Stimulated activated CD4-positive, alpha-beta T cell treated with anti-CD3 and anti-CD28 coated beads, Interleukin-4, amount 100 ng/mL, for 4 hours (primary cell): ENCODE measurements at regions not wholly inside any gene's neighbourhood (a gene's known extent, or its start where the extent isn't known, plus 50 kb on each side); places are given as distances from the start of the nearest gene placed in this dataset.

Source experiments
- DNase-seq, 2 experiments: peaks; one replicate each; pipeline ENCODE4 v3.0.0-alpha.2; 2020

DNA sequence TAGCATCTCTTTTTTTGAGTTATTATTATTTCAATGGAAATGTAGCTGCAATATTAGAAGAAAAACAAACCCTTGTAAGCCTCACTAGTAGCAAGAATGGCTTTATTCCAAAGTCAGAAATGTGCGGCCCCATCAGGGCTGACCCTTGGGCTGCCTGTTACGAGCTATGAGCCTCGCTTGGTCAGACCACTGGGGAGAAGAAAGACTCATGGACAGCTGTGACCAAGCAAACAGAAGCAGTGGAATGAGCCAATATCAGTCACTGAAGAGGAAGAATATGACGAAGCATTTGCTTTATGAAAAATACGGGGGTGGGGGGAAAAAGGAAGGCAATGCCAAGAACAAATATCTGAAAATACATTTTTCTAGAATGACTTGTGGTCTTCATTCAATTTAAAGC, 504.5 kb downstream of the LMO4 start:
- no peak for DNase-seq

DNA sequence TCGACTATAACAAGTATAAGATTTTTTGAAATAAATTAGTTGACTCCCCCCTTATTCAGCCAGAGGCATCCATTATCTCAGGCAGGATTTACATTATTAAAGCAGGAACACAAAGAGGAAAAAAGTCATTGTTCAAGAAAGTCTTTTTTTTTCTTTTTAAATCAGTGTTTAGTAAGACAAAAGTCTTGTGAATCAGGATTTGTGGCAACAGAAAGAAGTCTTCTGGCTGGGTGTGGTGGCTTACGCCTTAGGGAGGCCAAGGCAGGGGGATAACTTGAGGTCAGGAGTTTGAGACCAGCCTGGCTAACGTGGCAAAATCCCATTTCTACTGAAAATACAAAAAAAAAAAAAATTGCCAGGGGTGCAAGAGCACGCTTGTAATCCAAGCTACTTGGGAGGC, 505.5 kb downstream of the LMO4 start:
- no peak for DNase-seq

DNA sequence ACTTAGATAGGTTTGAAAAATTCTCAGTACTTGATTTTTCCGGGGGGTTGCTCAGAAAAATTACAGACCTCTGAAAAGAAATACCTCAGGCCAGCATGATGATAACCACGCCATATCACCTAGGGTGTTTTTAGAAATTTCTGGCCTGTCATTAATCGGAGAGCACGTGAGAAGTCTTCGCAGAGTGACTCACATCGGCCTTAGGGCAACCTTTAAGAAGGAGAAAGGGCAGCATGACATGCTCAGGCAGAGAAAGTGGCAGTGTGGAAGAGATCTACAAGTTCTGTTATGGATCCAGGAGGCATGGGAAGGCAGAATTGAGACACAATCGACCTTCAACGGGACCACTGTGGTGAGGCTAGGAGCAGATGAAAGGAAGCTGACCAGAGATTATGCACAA, 506.3 kb downstream of the LMO4 start:
- DNase-seq, result no peak

DNA sequence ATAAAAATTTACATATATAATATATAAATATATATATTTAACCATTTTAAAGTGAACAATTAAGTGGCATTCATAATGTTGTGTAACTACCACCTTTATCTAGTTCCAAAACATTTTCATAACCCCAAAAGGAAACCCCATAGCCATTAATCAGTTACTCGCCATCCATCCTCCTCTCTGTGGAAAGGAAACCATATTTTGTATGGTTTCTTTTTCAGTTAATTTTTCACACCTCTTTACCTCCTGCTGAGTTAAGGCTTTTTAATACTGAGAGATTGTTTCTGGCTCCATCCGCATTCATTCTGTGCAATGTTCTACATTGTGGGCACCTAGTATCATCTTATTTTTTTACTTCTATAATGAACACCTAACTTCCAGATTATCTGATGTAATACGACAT, 512.1 kb downstream of the LMO4 start:
- DNase-seq, result no peak

DNA sequence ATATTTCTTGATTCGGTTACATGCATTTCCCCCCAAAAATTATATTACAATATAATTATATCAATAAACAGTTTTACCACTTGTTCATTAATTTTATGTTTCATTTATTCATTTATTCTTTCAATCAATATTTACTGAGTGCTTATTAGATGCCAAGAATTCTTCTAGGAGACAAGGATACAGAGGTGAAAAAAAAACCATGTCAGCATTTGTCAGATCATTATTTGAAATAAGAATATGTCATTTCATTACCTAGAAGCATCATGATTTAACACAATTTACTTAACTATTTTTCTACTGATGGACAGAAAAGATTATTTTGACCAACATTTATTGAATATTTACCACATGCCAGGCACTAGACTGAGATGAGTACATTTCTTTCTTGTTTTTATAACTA, 512.7 kb downstream of the LMO4 start:
- no peak for DNase-seq

DNA sequence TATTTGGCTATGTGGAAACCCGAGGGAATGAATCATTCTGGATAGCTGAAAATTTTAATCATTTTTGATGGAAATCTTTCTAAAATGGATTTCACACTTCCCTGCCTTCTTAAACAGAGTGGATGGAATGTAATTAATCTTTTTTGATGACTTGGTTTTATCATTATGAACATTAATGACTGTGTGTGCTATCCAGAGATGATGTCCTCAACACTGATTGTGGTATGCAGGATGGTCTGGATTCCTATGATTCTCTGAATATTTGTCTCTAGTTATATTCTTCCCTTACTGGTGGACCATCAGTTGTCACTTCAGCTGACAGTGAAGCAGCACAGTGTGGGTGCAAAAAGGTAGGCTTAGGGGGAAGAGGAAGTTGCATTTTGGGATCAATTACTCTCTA, 513.5 kb downstream of the LMO4 start:
- no peak for DNase-seq

DNA sequence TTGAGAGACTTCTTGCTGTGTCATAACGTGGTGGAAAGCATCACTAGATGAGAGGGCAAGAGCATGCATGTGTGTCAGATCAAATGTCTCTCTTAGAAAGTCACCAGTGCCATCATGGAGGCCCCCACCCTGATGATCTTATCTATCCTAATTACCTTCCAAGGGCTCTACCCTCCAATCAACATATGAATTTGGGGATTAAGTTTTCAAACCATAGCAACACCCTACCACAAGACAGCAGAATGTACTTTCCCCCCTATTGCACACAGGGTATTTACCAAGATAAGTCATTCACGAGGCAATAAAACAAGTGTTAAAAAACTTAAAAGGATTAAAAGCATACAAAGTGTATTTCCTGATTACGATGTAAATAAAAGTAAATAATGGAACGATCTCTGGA, 515.6 kb downstream of the LMO4 start:
- DNase-seq, result no peak

DNA sequence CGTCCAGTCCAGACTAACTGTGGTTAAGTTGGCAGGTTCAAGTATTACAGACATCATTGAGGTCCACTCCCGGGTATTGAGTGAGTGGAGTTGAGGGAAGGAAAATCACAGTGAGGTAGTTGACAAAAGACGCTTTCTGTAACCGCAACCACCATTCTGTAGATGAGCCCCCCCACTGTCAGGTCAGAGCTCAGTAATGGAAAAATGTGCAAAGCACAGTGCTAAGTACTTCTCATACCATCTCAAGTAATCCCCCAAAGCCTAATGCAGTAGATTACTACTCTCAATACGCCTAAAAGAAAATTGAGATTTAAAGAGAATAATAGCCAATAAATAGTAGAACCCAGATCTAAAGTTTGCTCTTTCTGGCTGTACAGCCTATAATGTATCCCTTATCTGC, 522.8 kb downstream of the LMO4 start:
- DNase-seq, result no peak

DNA sequence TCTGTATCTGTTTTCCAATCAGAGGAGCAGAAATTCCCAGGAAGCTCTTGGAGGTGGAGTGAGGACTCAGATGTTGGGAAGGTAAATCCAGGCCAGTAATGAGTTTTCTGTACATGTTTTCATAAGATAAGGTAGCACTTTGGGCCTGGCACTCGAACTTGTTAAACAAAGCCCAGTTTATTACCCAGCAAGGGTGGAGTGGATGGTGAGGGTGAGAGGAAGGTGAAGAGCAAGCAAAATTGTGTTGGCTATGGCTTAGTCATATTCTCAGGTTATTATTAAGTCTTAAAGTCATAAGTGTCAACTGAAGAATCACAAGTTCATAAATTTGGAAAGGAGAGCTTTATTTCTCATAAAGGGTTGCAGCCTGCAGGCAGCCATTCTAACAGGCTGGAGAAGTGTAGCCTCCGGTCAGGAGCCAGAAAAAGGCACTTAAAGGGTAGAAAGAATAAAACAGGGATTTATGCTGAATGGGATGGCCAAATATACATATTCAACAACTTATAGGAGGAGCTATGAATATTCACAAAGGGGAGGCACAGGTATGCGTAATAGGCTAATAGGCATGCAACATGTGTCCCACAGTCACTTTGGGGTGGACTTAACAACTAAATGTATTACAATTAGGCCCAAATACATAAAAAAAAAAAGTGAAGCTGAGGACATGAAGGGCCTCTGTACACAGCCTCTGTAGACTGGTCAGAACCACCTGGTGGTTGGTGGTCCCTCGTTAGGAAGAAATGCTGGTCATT, 523.9 kb downstream of the LMO4 start:
- DNase-seq, result no peak

DNA sequence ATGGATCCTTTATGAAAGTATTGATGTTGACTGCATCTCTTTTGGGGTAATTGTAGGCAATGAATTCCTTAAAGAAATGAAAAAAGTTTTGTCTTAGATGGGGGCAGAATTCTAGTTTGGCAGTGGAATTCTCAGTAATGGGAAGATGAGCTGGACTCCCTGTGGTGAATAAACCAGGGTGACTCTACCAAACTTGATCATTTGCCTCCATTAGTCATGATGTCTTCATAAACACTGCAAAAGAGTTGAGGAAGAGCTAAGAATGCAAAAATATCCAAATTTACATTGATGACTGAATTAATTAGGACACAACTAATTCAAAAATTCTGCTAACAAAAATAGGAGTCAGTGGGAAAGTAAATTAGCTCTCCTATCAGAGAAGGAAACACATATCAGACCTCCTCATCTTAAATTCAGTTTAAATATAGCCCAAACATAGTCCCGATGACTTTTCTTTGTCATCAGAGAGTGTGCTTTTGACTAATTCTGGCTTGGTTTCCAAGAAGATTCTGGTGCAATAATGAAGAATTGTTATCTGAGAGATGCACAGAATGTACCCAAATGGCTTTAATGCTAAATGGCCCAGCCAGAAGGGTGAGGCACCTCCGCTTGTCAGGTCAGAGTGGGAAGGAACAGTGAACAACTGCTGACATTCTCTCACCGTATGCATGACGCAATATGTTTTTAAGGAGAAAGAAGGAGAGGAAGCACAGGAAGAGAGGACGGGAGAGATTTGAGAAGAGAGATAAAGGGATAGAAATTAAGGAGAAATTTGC, 525.1 kb downstream of the LMO4 start:
- DNase-seq, result no peak

DNA sequence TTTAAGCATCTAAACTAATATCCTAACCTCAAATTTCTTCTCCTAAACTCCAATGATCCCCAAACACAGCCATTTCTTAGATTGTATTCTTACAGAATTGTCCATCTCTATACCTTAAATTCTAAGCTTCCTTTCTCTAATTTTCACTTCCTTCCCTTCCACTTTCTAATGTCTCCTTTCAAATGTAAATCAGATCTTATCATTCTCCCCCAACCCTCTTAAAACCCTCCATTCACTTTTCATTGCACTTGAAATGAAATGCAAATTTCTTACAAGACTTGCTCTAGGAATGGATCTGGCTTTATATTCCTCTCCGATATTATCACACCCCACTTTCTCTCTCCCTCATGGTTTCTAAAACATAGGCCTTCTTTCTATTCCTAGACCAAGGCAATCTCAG, 534.6 kb downstream of the LMO4 start:
- DNase-seq, result no peak

DNA sequence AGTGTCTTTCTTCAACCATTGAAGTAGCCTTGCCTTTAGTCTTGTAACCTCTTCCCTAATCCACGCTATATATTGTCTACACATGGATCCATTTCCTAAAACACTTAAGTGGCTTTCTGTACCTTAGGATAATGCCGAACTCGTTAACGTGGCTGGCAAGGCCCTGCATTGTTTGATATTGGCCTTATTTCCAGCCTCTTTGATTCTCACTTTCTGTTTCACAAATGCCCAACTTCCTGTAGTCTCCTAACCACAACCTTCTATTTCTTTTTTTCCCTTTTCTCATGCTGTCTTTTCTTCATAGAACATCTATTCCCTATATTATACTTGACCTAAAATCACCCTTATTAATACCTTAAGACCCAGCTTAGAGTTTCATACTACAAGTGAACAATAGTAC, 536.0 kb downstream of the LMO4 start:
- DNase-seq, result no peak

DNA sequence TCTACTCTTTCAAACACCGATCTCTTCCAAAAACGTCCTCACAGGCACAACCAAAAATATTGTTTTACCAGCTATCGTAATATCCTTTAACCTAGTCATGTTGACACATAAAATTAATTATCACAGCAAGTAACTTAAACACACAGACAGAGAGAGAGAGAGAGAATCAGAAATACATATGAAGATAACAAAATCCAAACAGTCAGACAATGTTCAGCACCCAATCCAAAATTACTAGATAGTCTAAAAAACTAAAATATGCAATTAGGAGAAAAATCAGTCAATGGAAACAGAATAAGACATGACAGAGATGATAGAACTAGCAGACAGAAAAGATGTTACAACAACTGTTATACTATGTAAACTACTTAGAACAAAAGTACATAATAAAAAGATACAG, 537.7 kb downstream of the LMO4 start:
- DNase-seq, result no peak

DNA sequence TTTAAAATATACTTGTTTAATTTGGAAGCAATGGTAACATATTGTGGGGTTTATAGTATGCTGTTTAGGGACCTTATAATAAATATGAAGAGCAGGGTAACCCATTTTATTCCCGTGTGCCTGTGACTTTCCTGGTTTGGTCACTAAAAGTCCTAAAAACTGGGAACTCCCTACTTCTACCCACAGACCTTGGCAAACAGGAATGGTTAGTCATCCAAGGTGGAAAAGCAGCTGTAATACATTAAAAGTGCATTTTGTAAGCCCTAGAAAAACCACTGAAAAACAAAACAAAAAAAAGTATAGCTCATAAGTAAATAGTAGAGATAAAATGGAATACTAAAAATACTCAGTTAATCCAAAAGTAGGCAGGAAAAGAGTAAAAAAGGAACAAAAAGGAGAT, 538.9 kb downstream of the LMO4 start:
- no peak for DNase-seq

DNA sequence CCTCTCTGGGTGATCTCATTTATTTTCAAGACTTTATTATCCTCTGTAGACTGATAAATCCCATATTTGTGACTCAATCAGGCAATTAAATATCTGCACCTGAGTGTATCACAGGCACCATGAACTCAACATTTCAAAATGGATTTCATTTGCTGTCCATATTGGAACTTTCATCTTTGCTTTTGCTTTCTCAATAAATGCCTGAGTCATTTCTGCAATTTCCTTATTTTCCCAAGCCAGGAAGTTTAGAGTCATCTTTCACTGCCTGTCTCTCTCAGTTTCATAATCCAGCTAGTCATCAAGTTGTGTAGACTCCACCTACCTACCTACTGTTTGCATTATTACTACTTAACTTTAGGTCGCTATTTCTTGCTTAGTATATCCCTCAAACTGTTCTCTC, 540.9 kb downstream of the LMO4 start:
- no peak for DNase-seq

DNA sequence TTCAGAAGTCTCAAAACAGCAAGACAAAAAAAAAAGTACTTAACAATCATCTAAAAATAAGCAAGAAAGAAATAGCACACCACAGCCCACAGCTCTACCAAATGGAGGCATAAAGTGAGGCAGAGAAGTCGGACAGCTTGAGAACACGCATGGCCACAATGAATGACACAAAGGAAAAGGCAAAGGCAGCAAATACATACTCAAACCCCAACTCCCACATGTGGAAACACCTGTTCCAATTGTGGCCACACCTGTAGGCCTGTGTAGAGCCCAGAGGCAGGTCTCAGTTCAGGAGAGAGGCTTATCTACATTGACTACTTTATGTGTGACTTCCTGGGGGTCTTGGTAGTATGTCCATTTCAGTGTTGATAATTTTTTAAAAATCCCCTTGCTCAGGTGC, 543.5 kb downstream of the LMO4 start:
- no peak for DNase-seq

DNA sequence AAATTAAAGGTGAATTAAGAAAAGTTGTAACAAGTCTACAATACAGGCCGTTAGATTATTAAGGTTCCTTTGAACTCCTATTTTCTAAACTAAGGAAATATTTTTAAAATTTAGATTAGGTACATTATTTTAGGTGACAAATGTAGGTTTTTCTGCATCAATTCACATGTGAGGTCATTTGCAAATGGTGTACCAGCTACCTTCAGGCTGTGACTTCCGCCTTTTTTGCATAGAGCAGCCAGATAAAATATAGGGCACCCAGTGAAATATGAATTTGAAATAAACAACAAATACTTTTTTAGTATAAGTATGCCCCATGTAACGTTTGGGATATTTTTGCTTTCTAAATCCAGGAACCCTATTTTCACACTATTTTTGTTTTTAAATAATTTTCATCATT, 544.0 kb downstream of the LMO4 start:
- no peak for DNase-seq

DNA sequence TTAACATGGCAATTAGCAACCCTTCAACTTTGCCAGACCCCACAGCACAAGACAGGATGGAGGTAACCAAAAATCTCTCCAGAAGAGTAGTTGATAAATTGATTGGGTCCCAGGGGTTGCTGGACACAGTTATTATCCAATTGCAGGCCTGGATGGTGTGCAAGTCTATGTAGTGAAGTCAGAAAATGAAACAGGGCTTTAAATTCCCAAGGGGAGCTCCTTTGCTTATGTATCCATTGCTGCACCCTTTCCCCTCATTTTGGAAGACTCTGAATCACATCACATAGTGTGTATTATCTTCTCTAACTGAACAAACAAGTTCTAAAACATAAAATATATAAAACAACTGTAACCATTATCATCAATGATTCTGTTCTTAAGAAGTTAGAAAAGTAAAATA, 550.2 kb downstream of the LMO4 start:
- DNase-seq, result no peak

DNA sequence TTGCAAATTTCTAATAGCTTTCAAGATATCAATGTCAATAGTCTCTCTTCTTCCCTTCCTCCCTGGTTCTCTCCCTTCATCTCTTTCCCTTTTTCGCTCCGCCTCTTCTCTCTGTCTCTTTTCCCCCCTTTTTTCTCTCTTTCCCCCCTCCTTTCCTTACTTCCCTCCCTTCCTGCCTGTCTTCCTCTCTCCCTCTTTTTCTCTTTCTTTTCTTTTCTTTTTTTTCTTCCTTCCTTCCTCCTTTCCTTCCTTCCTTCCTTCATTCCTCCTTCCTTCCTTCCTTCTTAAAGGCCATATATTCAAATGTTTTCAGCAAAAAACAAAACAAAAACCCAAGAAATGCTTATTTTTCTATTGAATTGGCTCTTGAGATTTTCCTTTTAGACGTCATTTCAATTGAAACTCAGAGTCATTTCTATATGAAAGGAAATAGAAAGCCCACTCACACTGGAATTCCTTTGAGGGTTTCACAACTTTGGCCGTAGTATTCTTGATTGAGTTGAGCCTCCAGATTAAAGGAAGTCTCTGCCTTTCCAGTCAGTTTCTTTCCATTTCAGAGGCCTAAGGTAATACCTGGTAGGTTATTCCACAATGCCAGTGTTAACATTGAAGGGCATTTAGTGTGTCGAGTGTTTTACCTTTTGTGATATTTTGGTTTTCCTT, 551.5 kb downstream of the LMO4 start:
- no peak for DNase-seq

DNA sequence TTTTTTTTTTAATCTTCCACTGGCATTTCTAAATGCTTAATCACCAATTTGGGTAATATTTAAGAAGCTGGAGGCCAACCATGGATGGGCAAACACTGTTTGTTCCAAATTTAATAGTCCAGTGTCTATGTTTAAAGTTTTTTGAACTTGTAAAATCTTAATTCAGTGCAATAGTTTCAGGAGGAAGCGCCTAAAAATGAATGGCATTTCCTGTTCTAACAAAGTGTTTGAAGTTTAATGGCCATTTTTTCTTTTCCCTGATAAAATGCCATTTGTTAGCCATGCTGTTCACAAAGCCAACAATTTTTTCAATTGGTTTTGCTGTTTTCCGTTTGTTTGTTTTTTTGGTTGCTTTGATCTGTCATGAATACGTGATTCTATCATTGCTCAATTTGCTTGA, 552.1 kb downstream of the LMO4 start:
- no peak for DNase-seq

DNA sequence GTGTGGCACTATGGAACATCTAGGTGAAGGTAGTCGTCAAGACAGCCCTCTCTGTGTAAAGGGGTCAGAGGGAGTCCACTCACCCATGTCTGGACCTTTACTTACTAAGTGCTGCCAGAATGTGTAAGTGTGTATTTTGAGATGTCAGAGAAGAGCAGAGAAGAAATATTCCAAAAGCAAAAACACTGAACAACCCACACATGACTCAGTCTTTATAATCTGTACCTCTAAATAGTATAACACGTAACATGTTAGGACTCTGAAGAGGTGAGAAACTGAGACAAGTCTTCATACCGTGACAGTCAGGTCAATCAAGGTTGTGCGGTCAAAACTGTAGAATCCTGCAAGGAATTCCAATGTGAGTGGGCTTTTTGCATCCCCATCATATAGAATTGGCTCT, 555.2 kb downstream of the LMO4 start:
- no peak for DNase-seq

DNA sequence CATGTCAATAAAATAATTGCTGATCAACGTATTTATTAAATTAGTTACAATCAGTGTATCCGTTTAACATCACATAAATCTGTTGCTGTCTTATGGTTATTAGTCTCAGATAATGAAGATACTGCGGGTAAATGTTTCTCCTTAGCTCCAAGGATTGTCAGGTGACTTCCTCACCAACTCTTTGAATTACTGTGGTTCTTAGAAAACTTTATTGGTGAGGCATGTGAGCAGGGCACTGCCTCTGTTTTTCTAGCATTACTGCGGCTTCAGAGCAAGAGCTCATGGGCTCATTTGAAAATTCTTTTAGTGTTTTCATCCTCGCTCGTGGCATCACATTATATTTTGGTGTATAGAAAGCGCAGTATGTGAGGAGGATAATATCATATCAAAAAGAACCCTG, 555.9 kb downstream of the LMO4 start:
- DNase-seq, result no peak

DNA sequence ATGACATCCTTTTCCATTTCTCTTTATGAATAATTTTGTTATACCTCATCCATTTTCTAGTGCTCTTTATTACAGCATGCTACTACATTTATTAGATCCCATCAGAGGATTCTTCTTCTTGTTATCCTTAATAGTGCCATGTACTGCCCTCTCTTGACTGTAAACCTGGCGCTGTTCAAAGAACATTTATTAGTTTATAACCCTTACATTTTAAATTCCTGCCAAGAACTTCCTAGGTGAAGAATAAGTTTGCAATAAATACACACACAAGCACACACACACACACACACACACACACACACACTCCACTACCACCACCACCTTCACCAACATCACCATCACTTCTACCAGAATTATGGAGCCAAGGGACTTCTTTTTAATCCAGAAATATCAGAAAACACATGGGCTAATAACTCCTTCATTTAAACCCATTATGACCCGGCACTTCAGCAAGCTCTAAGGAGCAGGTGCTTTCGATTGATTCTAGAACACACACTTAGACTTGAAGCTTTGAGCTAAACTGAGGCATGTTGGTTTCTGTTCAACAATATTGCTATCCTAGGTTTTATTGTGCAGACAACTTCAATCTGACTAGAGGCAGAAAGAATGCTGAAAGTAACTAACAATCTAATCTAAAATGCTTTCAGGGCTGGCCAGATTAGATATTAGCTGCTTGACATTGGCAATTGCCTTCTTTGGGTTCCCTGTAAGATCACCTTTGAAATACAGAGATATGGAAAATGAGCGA, 556.8 kb downstream of the LMO4 start:
- no peak for DNase-seq

DNA sequence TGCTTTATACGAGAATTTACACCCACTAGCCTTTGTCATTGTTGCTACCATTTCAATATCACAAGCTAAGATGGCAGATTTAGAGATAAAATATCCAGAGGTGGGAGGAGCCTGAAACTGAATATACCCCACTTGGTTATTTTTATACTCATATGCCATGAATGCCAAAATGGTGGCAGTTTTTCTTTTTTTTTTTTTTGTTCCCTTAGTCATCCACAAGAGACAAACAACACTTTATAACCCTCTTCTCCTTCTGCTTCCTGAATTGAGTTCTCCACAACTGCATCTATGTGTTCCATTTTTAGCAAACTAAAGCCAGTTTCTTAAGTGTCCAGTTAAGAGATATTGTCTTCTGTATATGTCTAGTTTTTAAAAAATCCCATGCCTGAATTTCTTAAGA, 558.4 kb downstream of the LMO4 start:
- no peak for DNase-seq
